Tibial nerve (tissue), 4 donors: ENCODE measurements at regions not wholly inside any gene's neighbourhood (a gene's known extent, or its start where the extent isn't known, plus 50 kb on each side); places are given as distances from the start of the nearest gene placed in this dataset.

Source experiments
- DNase-seq, 2 donors: peaks; one replicate each; pipeline ENCODE4 v3.0.0-alpha.2; 2019; ENCODE audit warnings: low spot score in 2 of 2
- H3K27ac ChIP-seq, 4 donors: fragments of 200-600 bp; sonication (generic) in 3 of 4; one replicate each; pipeline ENCODE4 v1.5.1; 2017 to 2019; ENCODE audit warnings: mild to moderate bottlenecking in 1 of 4
- H3K27me3 ChIP-seq, 2 donors: fragments of 200-600 bp; sonication (generic) in 1 of 2; one replicate each; pipeline versions ENCODE4 v1.5.1 to v1.6.0; 2017 to 2019
- H3K36me3 ChIP-seq, 3 donors: fragments of 200-600 bp; sonication (generic); one replicate each; pipeline ENCODE4 v1.5.1; 2018 to 2019
- H3K4me1 ChIP-seq, 4 donors: fragments of 200-600 bp; sonication (generic) in 3 of 4; one replicate each; pipeline ENCODE4 v1.5.1; 2017 to 2019
- H3K4me3 ChIP-seq, 4 donors: fragments of 200-600 bp; sonication (generic) in 3 of 4; one replicate each; pipeline ENCODE4 v1.5.1; 2017 to 2019; ENCODE audit warnings: mild to moderate bottlenecking in 1 of 4, moderate library complexity in 1 of 4
- H3K9me3 ChIP-seq, 4 donors: fragments of 200-600 bp; sonication (generic) in 3 of 4; one replicate each; pipeline ENCODE4 v1.5.1; 2017 to 2019
- EP300 ChIP-seq, 2 donors: sonication (generic); formaldehyde crosslinking; IDR thresholded peaks; one replicate each; pipeline ENCODE4 v1.6.1; 2017; ENCODE audit warnings: antibody characterized with exemption in 2 of 2, mild to moderate bottlenecking in 1 of 2
- POLR2A ChIP-seq, 2 donors: fragments of 450-650 bp; IDR thresholded peaks; one replicate each; pipeline ENCODE4 v1.6.1; 2017; ENCODE audit warnings: antibody characterized with exemption in 2 of 2, mild to moderate bottlenecking in 2 of 2, moderate library complexity in 2 of 2
- WGBS, 2 donors: methylation state at CpG; one replicate each; pipeline ENCODE4 v1.1.5; 2018; 5-methylcytosine and 5-hydroxymethylcytosine counted together
- TF ChIP-seq, protein P1 (sequence below), 5 experiments: fragments of 200-600 bp in 3 of 5; fragments of 450-650 bp in 2 of 5; sonication (generic) in 3 of 5; IDR thresholded peaks; one replicate each; pipeline ENCODE4 v1.5.1; 2016 to 2019; ENCODE audit warnings: antibody characterized with exemption in 5 of 5, mild to moderate bottlenecking in 3 of 5, moderate library complexity in 2 of 5

DNA sequence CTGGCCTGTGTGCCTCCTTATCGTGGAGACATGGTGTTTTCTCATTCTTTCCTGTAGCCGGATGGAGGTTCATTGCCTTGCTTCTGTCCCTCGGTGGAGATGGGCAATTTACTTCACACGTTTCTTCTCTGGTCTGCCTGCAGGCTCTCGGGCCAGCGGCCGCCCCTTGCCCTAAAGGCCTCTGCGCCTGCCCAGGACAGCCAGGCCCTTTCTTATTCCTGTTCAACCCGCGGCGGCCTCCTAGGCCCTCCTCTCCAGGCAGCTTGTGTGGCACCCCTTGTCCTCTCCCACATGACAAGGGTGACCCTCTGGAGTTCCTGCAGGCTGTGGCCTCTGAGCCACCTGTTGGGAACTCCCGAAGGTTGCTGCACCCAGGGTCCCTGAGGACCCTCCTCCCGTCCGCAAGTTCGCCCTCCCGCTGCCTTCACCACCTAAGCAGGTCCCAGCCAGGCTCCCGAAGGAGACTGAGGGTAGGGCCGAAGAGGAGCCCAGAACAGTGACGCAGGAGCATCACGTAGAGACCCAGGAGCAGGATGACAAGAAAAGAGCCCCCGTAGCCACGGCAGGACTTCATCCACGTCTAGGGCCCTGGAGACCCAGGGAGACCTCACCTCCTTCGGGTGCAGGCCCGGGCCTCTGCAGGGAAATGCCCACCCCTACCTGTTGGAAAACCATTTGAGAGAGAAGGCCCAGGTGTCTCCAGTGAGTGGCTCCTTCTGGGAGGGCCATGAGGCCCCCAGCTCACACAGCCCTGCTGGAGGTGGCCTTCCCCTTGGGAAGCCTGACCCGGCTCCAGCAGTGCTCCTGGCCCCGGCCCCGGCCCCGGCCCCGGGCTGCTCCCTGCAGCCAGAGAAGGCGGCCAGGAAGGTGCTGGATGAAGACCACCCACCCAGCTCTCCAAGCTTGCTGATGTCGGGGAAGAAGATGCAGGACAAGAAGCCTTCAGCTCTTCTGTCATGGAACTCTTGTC lies 291.4 kb downstream of the TLE4 start:
- WGBS, 2 donors, result 94 to 96% methylated on average over 28 to 31 of the region's 32 CpGs
- H3K27ac ChIP-seq, result no peak overlapping the region
- TF ChIP-seq EP300 (IDR thresholded peaks at IDR 0.05) (no peak), POLR2A (IDR thresholded peaks at IDR 0.05) (no peak)
- TF ChIP-seq, protein P1, sequence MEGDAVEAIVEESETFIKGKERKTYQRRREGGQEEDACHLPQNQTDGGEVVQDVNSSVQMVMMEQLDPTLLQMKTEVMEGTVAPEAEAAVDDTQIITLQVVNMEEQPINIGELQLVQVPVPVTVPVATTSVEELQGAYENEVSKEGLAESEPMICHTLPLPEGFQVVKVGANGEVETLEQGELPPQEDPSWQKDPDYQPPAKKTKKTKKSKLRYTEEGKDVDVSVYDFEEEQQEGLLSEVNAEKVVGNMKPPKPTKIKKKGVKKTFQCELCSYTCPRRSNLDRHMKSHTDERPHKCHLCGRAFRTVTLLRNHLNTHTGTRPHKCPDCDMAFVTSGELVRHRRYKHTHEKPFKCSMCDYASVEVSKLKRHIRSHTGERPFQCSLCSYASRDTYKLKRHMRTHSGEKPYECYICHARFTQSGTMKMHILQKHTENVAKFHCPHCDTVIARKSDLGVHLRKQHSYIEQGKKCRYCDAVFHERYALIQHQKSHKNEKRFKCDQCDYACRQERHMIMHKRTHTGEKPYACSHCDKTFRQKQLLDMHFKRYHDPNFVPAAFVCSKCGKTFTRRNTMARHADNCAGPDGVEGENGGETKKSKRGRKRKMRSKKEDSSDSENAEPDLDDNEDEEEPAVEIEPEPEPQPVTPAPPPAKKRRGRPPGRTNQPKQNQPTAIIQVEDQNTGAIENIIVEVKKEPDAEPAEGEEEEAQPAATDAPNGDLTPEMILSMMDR (IDR thresholded peaks at IDR 0.05), result no peak
- H3K4me3 ChIP-seq, result no peak overlapping the region
- H3K36me3 ChIP-seq, result no peaks in the 10 kb centered on the region
- no peaks in the 10 kb centered on the region for H3K27me3 ChIP-seq
- no peaks in the 10 kb centered on the region for H3K4me1 ChIP-seq
- DNase-seq, result no peak
- peaks cover 0 to 12% (median 0%) of the 10 kb centered on the region in 4 donors for H3K9me3 ChIP-seq

DNA sequence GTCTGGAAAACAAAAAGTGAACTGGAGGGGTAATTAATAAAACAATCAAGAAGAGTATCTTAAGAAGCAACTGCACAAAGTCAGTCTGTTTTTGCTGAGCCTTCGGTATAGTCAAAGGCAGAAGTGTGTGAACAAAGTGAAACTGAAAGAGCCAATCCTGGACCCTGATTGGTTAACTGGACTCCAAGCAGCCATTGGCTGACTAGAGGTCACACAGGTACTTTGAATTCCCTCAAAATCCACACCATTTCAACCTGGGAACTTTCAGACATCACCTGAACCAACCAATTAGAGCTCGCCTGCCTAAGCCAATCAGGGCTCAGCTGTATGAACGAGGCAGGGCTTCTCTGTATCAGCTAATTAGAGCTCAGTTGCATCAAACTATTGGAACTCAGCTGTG lies 286.7 kb downstream of the TLE4 start:
- 87 to 91% methylated on average over 3 of the region's 3 CpGs for WGBS, 2 donors
- no peak for TF ChIP-seq EP300 (IDR thresholded peaks at IDR 0.05)
- TF ChIP-seq POLR2A (IDR thresholded peaks at IDR 0.05), result no peak
- TF ChIP-seq, protein P1 (IDR thresholded peaks at IDR 0.05), result no peak
- peaks cover 0 to 12% (median 0%) of the 10 kb centered on the region in 4 donors for H3K9me3 ChIP-seq
- no peaks in the 10 kb centered on the region for H3K36me3 ChIP-seq
- no peak overlapping the region for H3K4me3 ChIP-seq
- no peak for DNase-seq
- no peaks in the 10 kb centered on the region for H3K4me1 ChIP-seq
- H3K27me3 ChIP-seq, result no peaks in the 10 kb centered on the region
- H3K27ac ChIP-seq, result no peak overlapping the region

DNA sequence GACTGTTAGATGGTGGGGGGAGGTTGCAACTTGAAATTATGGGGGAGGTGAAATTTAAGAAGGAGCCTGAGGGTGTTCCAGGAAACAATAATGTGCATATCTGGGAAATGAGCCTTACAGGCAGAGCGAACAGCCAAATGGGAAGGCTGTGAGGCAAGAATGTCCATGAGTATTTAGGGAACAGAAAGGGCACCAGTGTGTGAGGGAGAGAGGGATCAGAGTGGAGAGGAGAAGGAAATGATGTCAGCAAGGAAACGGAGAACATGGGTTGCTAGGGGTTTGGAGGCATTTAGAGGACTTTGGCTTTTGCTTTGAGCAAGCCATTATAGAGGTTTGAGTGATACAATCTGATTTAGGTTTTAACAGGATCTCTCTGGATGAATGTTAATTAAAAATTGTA lies 285.4 kb downstream of the TLE4 start:
- DNase-seq, result no peak
- H3K36me3 ChIP-seq, result no peaks in the 10 kb centered on the region
- no peaks in the 10 kb centered on the region for H3K4me1 ChIP-seq
- TF ChIP-seq, protein P1 (IDR thresholded peaks at IDR 0.05), result no peak
- TF ChIP-seq EP300 (IDR thresholded peaks at IDR 0.05) (peak in 1 of 2 donors; percentile 15), POLR2A (IDR thresholded peaks at IDR 0.05) (no peak)
- peaks cover 0 to 9% (median 0%) of the 10 kb centered on the region in 4 donors for H3K9me3 ChIP-seq
- H3K4me3 ChIP-seq, result no peak overlapping the region
- H3K27me3 ChIP-seq, result no peaks in the 10 kb centered on the region
- 40 to 47% methylated on average over 2 of the region's 2 CpGs for WGBS, 2 donors
- H3K27ac ChIP-seq, result no peak overlapping the region

DNA sequence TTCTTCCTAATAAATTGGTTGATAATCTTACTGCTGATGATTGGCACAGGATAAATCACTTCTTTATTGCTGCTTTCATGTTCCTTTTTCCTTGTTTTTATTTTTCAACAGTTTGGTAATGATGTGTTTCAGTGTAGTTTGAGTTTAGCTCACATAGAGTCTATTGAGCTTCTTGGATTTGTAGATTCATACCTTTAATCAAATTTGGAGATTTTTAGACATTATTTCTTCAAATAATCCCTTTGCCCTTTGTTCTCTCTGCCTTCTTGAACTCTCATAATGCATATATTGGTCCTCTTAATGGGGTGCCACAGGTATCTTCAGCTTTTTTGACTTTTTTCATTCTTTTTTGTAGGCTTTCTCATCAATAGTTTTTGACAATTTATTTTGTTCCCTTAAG lies 275.3 kb downstream of the TLE4 start:
- H3K4me3 ChIP-seq, result no peak overlapping the region
- no peaks in the 10 kb centered on the region for H3K4me1 ChIP-seq
- H3K27ac ChIP-seq, result no peak overlapping the region
- peaks cover 0 to 35% (median 6%) of the 10 kb centered on the region in 4 donors for H3K9me3 ChIP-seq
- no peaks in the 10 kb centered on the region for H3K27me3 ChIP-seq
- no peaks in the 10 kb centered on the region for H3K36me3 ChIP-seq
- DNase-seq, result no peak
- TF ChIP-seq EP300 (IDR thresholded peaks at IDR 0.05) (no peak), POLR2A (IDR thresholded peaks at IDR 0.05) (no peak)
- TF ChIP-seq, protein P1 (IDR thresholded peaks at IDR 0.05), result no peak

DNA sequence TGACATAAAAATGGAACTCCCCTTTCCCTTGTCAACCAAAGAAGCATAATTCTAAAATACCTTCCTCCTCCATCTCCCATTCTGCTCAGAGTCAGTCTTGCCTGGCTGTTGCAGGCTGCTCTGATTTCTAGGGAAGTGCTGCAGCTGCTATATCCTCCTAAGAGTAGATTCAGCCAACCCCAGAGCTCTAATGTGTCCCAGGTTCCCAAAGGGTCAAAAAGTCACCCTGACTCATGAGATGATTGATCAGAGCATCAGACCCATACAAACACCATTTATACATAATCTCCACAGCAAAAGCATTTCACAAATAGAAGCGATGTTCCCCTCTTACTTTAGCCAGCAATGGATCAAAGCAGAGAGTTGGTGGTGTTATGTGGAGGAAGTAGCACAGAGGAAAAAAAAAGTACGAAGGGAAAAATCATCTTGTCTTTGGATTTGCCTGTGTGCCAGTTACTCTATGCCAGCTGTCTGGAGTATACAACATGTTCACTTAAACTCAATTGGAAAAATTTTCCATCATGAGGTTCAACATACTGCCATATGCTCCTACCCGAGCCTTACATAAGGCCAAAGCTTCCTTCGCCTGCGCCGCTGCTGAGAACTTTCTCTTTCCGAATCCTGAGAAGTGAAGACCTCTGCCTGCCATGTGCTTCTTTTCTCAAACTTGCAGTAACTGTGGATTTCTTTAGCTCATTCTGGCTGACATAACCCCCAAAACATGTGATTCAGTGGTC lies 258.0 kb downstream of the TLE4 start:
- Histone ChIP-seq H3K27ac (no peak overlapping the region), H3K4me1 (no peaks in the 10 kb centered on the region), H3K4me3 (no peak overlapping the region), H3K36me3 (no peaks in the 10 kb centered on the region), H3K9me3 (peaks cover 0 to 10% (median 0%) of the 10 kb centered on the region in 4 donors), H3K27me3 (no peaks in the 10 kb centered on the region)
- 93 to 94% methylated on average over 7 of the region's 7 CpGs for WGBS, 2 donors
- DNase-seq, result no peak
- no peak for TF ChIP-seq POLR2A (IDR thresholded peaks at IDR 0.05)
- no peak for TF ChIP-seq EP300 (IDR thresholded peaks at IDR 0.05)
- TF ChIP-seq, protein P1 (IDR thresholded peaks at IDR 0.05), result no peak
